A549 (cell line): ENCODE measurements at regions not wholly inside any gene's neighbourhood (a gene's known extent, or its start where the extent isn't known, plus 50 kb on each side); places are given as distances from the start of the nearest gene placed in this dataset.

ENCODE experiments used
- CBX2 ChIP-seq: fragments of 200-600 bp; sonication (generic); IDR thresholded peaks from 2 replicates; pipeline ENCODE4 v1.6.1; 2016; ENCODE audit warnings: low read depth, mild to moderate bottlenecking, borderline replicate concordance
- CHD4 ChIP-seq: fragments of 200-600 bp; sonication (generic); IDR thresholded peaks from 2 replicates; pipeline ENCODE4 v1.6.1; 2016; ENCODE audit warnings: antibody characterized with exemption, mild to moderate bottlenecking, borderline replicate concordance
- KDM1A ChIP-seq: fragments of 200-600 bp; sonication (generic); IDR thresholded peaks from 2 replicates; pipeline ENCODE4 v1.6.1; 2016; ENCODE audit warnings: low read depth, mild to moderate bottlenecking

DNA sequence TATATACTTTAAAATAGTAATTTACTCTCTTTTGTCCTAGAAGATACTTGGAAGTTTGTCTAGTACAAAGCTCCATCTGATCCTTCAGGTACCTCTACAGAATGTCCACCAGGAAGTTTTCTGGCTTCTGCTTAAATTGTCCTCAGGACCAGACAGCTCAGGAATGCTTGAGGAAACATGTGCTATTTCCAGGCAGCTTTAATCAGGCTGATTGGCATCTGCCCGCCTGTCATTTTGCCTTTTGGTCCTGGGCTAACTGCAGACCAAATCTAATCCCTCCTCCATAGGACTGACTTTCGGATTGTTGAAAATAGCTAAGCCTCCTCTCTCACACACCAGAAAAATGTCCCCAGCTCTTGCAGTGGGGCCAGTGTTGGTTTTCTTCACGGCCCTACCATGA, 113.4 kb upstream of the RGMA start:
- TF ChIP-seq KDM1A (no peak), CHD4 (no peak), CBX2 (no peak)
